WTC11 (cell line): ENCODE measurements at regions not wholly inside any gene's neighbourhood (a gene's known extent, or its start where the extent isn't known, plus 50 kb on each side); places are given as distances from the start of the nearest gene placed in this dataset.

ENCODE experiments used
- ATAC-seq: fragments of 200-7000 bp; cut with Tn5 transposase; 2 replicates; pipeline ENCODE4 v1.10.0; 2021; ENCODE audit warnings: mild to moderate bottlenecking, moderate library complexity
- CTCF ChIA-PET: fragments of 300-600 bp; sonication (Branson Sonifier 250); formaldehyde crosslinking; loops from one replicate; lab custom pipeline; 2021; ENCODE audit warnings: antibody characterized with exemption; lab: Charles Lee
- POLR2A ChIA-PET: fragments of 350-600 bp; sonication (Branson Sonifier 250); formaldehyde crosslinking; loops from one replicate; lab custom pipeline; 2021; ENCODE audit warnings: antibody characterized with exemption; lab: Charles Lee
- DNase-seq: peaks from one replicate; pipeline ENCODE4 v3.0.0; 2021; ENCODE audit warnings: low spot score
- H3K27ac Mint-ChIP-seq: 2 replicates; pipeline ENCODE4 v1.8.0; 2021; ENCODE audit warnings: mixed read lengths
- H3K27me3 Mint-ChIP-seq: 2 replicates; pipeline ENCODE4 v1.8.0; 2021; ENCODE audit warnings: low read depth, mild to moderate bottlenecking, moderate library complexity, mixed read lengths
- H3K36me3 Mint-ChIP-seq: 2 replicates; pipeline ENCODE4 v1.8.0; 2021; ENCODE audit warnings: mixed read lengths
- H3K4me1 Mint-ChIP-seq: 2 replicates; pipeline ENCODE4 v1.8.0; 2022; ENCODE audit warnings: mixed read lengths
- H3K4me3 Mint-ChIP-seq: 2 replicates; pipeline ENCODE4 v1.8.0; 2021; ENCODE audit warnings: mild to moderate bottlenecking, moderate library complexity, mixed read lengths
- H3K9me3 Mint-ChIP-seq: 2 replicates; pipeline ENCODE4 v1.8.0; 2021; ENCODE audit warnings: mixed read lengths
- AFF4 ChIP-seq: sonication (generic); formaldehyde crosslinking; IDR thresholded peaks from 2 replicates; pipeline ENCODE4 v1.8.1; 2023; ENCODE audit warnings: mild to moderate bottlenecking, missing genetic modification reagents, borderline replicate concordance
- ATF1 ChIP-seq: sonication (generic); formaldehyde crosslinking; IDR thresholded peaks from 2 replicates; pipeline ENCODE4 v1.8.1; 2023; ENCODE audit warnings: mild to moderate bottlenecking, moderate library complexity, missing genetic modification reagents
- CBFB ChIP-seq: sonication (generic); formaldehyde crosslinking; IDR thresholded peaks from 2 replicates; pipeline ENCODE4 v1.8.1; 2022; ENCODE audit warnings: mild to moderate bottlenecking, low read depth, missing genetic modification reagents
- CDX4 ChIP-seq: fragments of 250-450 bp; sonication (Bioruptor Pico); IDR thresholded peaks from 2 replicates; pipeline ENCODE4 v1.9.0; 2021; ENCODE audit warnings: moderate library complexity, mild to moderate bottlenecking, inconsistent platforms, borderline replicate concordance
- ETV6 ChIP-seq: sonication (generic); formaldehyde crosslinking; IDR thresholded peaks from 2 replicates; pipeline ENCODE4 v1.8.1; 2022; ENCODE audit warnings: mild to moderate bottlenecking, missing genetic modification reagents
- FOXK1 ChIP-seq: sonication (generic); formaldehyde crosslinking; IDR thresholded peaks from 2 replicates; pipeline ENCODE4 v1.8.0; 2022; ENCODE audit warnings: mild to moderate bottlenecking, moderate library complexity, missing genetic modification reagents
- GABPB1 ChIP-seq: sonication (generic); formaldehyde crosslinking; IDR thresholded peaks from 2 replicates; pipeline ENCODE4 v1.8.1; 2023; ENCODE audit warnings: mild to moderate bottlenecking, missing genetic modification reagents
- HMGA2 ChIP-seq: fragments of 250-450 bp; sonication (Bioruptor Pico); IDR thresholded peaks from 2 replicates; pipeline ENCODE4 v1.4.0; 2021; ENCODE audit warnings: mild to moderate bottlenecking, moderate library complexity
- JUN ChIP-seq: sonication (generic); formaldehyde crosslinking; IDR thresholded peaks from 2 replicates; pipeline ENCODE4 v1.8.0; 2023; ENCODE audit warnings: mild to moderate bottlenecking, missing genetic modification reagents
- KAT7 ChIP-seq: sonication (generic); formaldehyde crosslinking; IDR thresholded peaks from 2 replicates; pipeline ENCODE4 v1.8.1; 2023; ENCODE audit warnings: missing genetic modification reagents, mild to moderate bottlenecking, borderline replicate concordance
- NFYB ChIP-seq: sonication (generic); formaldehyde crosslinking; conservative IDR thresholded peaks from 2 replicates; pipeline ENCODE4 v1.8.0; 2022; ENCODE audit warnings: low read depth, missing genetic modification reagents
- NR2C2 ChIP-seq: sonication (generic); formaldehyde crosslinking; IDR thresholded peaks from 2 replicates; pipeline ENCODE4 v1.8.0; 2022; ENCODE audit warnings: mild to moderate bottlenecking, missing genetic modification reagents
- OVOL2 ChIP-seq: fragments of 250-450 bp; sonication (Bioruptor Pico); IDR thresholded peaks from 2 replicates; pipeline ENCODE4 v1.9.0; 2021; ENCODE audit warnings: mild to moderate bottlenecking, borderline replicate concordance
- PRRX2 ChIP-seq: fragments of 250-450 bp; sonication (Bioruptor Pico); IDR thresholded peaks from 2 replicates; pipeline ENCODE4 v1.8.0; 2021; ENCODE audit warnings: mild to moderate bottlenecking
- STAT6 ChIP-seq: sonication (generic); formaldehyde crosslinking; conservative IDR thresholded peaks from 2 replicates; pipeline ENCODE4 v1.8.1; 2023; ENCODE audit warnings: mild to moderate bottlenecking, low read depth, missing genetic modification reagents, moderate library complexity
- TEAD1 ChIP-seq: sonication (generic); formaldehyde crosslinking; IDR thresholded peaks from 2 replicates; pipeline ENCODE4 v1.8.0; 2022; ENCODE audit warnings: mild to moderate bottlenecking, missing genetic modification reagents
- ZNF219 ChIP-seq: sonication (generic); formaldehyde crosslinking; IDR thresholded peaks from 2 replicates; pipeline ENCODE4 v1.8.0; 2023; ENCODE audit warnings: missing genetic modification reagents, mild to moderate bottlenecking, borderline replicate concordance
- ZNF263 ChIP-seq: sonication (generic); formaldehyde crosslinking; IDR thresholded peaks from 2 replicates; pipeline ENCODE4 v1.8.1; 2022; ENCODE audit warnings: low read depth, mild to moderate bottlenecking, moderate library complexity, missing genetic modification reagents
- ZNF396 ChIP-seq: fragments of 250-450 bp; sonication (Bioruptor Pico); IDR thresholded peaks from 2 replicates; pipeline ENCODE4 v1.8.0; 2021; ENCODE audit warnings: mild to moderate bottlenecking, moderate library complexity, borderline replicate concordance
- ZNF671 ChIP-seq: fragments of 250-450 bp; sonication (Bioruptor Pico); IDR thresholded peaks from 2 replicates; pipeline ENCODE4 v1.8.0; 2021; ENCODE audit warnings: mild to moderate bottlenecking
- TF ChIP-seq, protein P1 (sequence below): fragments of 250-450 bp; sonication (Bioruptor Pico); IDR thresholded peaks from 2 replicates; pipeline ENCODE4 v1.9.0; 2021; ENCODE audit warnings: mild to moderate bottlenecking
- TF ChIP-seq, protein P2 (sequence below): sonication (generic); formaldehyde crosslinking; IDR thresholded peaks from 2 replicates; pipeline ENCODE4 v1.8.1; 2022; ENCODE audit warnings: mild to moderate bottlenecking, missing genetic modification reagents, moderate library complexity, borderline replicate concordance

GRCh38 chr12:115726691-115727090 lies 550.8 kb downstream of the MED13L start (continued):
- TF ChIP-seq AFF4 (CRISPR knock-in tag) (no peak), ETV6 (CRISPR knock-in tag) (no peak), STAT6 (no peak), ZNF219 (CRISPR knock-in tag) (no peak), PRRX2 (no peak)
- TF ChIP-seq, protein P1, sequence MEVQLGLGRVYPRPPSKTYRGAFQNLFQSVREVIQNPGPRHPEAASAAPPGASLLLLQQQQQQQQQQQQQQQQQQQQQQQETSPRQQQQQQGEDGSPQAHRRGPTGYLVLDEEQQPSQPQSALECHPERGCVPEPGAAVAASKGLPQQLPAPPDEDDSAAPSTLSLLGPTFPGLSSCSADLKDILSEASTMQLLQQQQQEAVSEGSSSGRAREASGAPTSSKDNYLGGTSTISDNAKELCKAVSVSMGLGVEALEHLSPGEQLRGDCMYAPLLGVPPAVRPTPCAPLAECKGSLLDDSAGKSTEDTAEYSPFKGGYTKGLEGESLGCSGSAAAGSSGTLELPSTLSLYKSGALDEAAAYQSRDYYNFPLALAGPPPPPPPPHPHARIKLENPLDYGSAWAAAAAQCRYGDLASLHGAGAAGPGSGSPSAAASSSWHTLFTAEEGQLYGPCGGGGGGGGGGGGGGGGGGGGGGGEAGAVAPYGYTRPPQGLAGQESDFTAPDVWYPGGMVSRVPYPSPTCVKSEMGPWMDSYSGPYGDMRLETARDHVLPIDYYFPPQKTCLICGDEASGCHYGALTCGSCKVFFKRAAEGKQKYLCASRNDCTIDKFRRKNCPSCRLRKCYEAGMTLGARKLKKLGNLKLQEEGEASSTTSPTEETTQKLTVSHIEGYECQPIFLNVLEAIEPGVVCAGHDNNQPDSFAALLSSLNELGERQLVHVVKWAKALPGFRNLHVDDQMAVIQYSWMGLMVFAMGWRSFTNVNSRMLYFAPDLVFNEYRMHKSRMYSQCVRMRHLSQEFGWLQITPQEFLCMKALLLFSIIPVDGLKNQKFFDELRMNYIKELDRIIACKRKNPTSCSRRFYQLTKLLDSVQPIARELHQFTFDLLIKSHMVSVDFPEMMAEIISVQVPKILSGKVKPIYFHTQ, result no peak
- TF ChIP-seq, protein P2, sequence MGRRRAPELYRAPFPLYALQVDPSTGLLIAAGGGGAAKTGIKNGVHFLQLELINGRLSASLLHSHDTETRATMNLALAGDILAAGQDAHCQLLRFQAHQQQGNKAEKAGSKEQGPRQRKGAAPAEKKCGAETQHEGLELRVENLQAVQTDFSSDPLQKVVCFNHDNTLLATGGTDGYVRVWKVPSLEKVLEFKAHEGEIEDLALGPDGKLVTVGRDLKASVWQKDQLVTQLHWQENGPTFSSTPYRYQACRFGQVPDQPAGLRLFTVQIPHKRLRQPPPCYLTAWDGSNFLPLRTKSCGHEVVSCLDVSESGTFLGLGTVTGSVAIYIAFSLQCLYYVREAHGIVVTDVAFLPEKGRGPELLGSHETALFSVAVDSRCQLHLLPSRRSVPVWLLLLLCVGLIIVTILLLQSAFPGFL, result no peak

GRCh38 chr12:115722181-115722580 lies 555.3 kb downstream of the MED13L start:
- POLR2A ChIA-PET, result no interaction called here
- Mint-ChIP-seq H3K27me3 (no peaks in the 10 kb centered on the region; the same call in none of the 2 replicates), H3K36me3 (no peaks in the 10 kb centered on the region), H3K4me1 (no peaks in the 10 kb centered on the region), H3K27ac (no peak overlapping the region), H3K9me3 (peaks cover 3% of the 10 kb centered on the region; the same call in 1 of the 2 replicates), H3K4me3 (no peak overlapping the region)
- no peak for ATAC-seq
- no peak for TF ChIP-seq NR2C2 (CRISPR knock-in tag)
- TF ChIP-seq HMGA2 (CRISPR knock-in tag), result no peak
- no peak for TF ChIP-seq JUN (CRISPR knock-in tag)
- TF ChIP-seq TEAD1 (CRISPR knock-in tag), result no peak
- TF ChIP-seq ZNF671 (CRISPR knock-in tag), result no peak
- no peak for TF ChIP-seq ZNF396 (CRISPR knock-in tag)
- CTCF ChIA-PET, result interaction anchor here (0.6 kb wide), 1 partner anchor 912 kb away, joined by 3 read pairs; no protein-coding TSS in a partner anchor
- DNase-seq, result no peak

DNA sequence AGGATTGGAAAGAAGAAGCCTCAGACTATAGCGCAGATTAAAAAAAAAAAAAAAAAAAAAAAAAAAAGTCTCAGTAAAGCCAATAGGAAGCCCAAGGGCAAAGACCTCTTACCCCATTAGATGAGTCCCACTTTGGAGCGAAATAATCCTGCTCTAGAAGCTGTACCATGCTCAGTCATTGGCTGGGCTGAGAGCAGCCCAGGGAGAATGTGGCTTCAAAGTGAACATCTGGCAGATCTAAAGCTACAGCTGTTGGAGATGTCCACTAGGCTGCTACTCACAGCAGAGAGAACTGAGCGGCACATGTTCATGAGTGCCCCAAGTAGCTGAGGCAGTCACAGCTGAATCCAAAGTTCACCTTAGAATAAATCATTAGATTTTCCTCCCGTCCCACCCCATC lies 560.9 kb downstream of the MED13L start:
- ChIA-PET POLR2A (no interaction called here), CTCF (no interaction called here)
- Mint-ChIP-seq H3K27ac (no peak overlapping the region), H3K4me1 (no peaks in the 10 kb centered on the region), H3K9me3 (peaks cover 1% of the 10 kb centered on the region; the same call in 1 of the 2 replicates), H3K27me3 (no peaks in the 10 kb centered on the region; the same call in 1 of the 2 replicates), H3K4me3 (no peak overlapping the region), H3K36me3 (no peaks in the 10 kb centered on the region)
- ATAC-seq (no peak), DNase-seq (no peak)
- no peak for TF ChIP-seq NFYB (CRISPR knock-in tag)
- no peak for TF ChIP-seq CDX4 (CRISPR knock-in tag)
- no peak for TF ChIP-seq FOXK1 (CRISPR knock-in tag)
- no peak for TF ChIP-seq ZNF263
- no peak for TF ChIP-seq GABPB1 (CRISPR knock-in tag)
- TF ChIP-seq KAT7 (CRISPR knock-in tag), result no peak
- no peak for TF ChIP-seq CBFB (CRISPR knock-in tag)
- TF ChIP-seq ATF1, result no peak
- no peak for TF ChIP-seq OVOL2
